K562 (cell line): ENCODE measurements at regions not wholly inside any gene's neighbourhood (a gene's known extent, or its start where the extent isn't known, plus 50 kb on each side); places are given as distances from the start of the nearest gene placed in this dataset.

Experiments used
- CBFA2T3 ChIP-seq: fragments of 450-650 bp; IDR thresholded peaks from 2 replicates; pipeline ENCODE4 v1.6.1; 2017
- KDM1A ChIP-seq, 2 experiments: fragments of 450-650 bp; IDR thresholded peaks; 2 replicates each; pipeline ENCODE4 v1.6.1; 2016; ENCODE audit warnings: mild to moderate bottlenecking in 2 of 2
- TEAD2 ChIP-seq: fragments of 450-650 bp; IDR thresholded peaks from 2 replicates; pipeline ENCODE4 v1.6.1; 2016; ENCODE audit warnings: missing genetic modification characterization, control low read depth, missing compliant biosample characterization
- TF ChIP-seq, protein P1 (sequence below), 2 experiments: fragments of 450-650 bp in 1 of 2; sonication (generic) in 1 of 2; formaldehyde crosslinking in 1 of 2; IDR thresholded peaks; 2 replicates each; pipeline versions ENCODE4 v1.7.1 to v1.9.0; 2016 to 2022; ENCODE audit warnings: inconsistent platforms in 1 of 2, mild to moderate bottlenecking in 1 of 2, missing genetic modification reagents in 1 of 2
- TF ChIP-seq, protein P2 (sequence below): fragments of 200-800 bp; sonication (Bioruptor generic); IDR thresholded peaks from 2 replicates; pipeline ENCODE4 v1.6.1; 2017; ENCODE audit warnings: missing genetic modification characterization, missing compliant biosample characterization
- TF ChIP-seq, protein P3 (sequence below): fragments of 450-650 bp; formaldehyde crosslinking; IDR thresholded peaks from 2 replicates; pipeline ENCODE4 v1.4.0; 2020; ENCODE audit warnings: mild to moderate bottlenecking, moderate library complexity

GRCh38 chr10:61830846-61831273 is 70.6 kb upstream of the ARID5B start (continued):
- TF ChIP-seq, protein P1, sequence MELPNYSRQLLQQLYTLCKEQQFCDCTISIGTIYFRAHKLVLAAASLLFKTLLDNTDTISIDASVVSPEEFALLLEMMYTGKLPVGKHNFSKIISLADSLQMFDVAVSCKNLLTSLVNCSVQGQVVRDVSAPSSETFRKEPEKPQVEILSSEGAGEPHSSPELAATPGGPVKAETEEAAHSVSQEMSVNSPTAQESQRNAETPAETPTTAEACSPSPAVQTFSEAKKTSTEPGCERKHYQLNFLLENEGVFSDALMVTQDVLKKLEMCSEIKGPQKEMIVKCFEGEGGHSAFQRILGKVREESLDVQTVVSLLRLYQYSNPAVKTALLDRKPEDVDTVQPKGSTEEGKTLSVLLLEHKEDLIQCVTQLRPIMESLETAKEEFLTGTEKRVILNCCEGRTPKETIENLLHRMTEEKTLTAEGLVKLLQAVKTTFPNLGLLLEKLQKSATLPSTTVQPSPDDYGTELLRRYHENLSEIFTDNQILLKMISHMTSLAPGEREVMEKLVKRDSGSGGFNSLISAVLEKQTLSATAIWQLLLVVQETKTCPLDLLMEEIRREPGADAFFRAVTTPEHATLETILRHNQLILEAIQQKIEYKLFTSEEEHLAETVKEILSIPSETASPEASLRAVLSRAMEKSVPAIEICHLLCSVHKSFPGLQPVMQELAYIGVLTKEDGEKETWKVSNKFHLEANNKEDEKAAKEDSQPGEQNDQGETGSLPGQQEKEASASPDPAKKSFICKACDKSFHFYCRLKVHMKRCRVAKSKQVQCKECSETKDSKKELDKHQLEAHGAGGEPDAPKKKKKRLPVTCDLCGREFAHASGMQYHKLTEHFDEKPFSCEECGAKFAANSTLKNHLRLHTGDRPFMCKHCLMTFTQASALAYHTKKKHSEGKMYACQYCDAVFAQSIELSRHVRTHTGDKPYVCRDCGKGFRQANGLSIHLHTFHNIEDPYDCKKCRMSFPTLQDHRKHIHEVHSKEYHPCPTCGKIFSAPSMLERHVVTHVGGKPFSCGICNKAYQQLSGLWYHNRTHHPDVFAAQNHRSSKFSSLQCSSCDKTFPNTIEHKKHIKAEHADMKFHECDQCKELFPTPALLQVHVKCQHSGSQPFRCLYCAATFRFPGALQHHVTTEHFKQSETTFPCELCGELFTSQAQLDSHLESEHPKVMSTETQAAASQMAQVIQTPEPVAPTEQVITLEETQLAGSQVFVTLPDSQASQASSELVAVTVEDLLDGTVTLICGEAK (IDR thresholded peaks at IDR 0.05) = no peak
- TF ChIP-seq, protein P1 (CRISPR knock-in tag; IDR thresholded peaks at IDR 0.05) = no peak
- TF ChIP-seq, protein P2, sequence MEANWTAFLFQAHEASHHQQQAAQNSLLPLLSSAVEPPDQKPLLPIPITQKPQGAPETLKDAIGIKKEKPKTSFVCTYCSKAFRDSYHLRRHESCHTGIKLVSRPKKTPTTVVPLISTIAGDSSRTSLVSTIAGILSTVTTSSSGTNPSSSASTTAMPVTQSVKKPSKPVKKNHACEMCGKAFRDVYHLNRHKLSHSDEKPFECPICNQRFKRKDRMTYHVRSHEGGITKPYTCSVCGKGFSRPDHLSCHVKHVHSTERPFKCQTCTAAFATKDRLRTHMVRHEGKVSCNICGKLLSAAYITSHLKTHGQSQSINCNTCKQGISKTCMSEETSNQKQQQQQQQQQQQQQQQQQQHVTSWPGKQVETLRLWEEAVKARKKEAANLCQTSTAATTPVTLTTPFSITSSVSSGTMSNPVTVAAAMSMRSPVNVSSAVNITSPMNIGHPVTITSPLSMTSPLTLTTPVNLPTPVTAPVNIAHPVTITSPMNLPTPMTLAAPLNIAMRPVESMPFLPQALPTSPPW = peak; percentile 33
- TF ChIP-seq, protein P3, sequence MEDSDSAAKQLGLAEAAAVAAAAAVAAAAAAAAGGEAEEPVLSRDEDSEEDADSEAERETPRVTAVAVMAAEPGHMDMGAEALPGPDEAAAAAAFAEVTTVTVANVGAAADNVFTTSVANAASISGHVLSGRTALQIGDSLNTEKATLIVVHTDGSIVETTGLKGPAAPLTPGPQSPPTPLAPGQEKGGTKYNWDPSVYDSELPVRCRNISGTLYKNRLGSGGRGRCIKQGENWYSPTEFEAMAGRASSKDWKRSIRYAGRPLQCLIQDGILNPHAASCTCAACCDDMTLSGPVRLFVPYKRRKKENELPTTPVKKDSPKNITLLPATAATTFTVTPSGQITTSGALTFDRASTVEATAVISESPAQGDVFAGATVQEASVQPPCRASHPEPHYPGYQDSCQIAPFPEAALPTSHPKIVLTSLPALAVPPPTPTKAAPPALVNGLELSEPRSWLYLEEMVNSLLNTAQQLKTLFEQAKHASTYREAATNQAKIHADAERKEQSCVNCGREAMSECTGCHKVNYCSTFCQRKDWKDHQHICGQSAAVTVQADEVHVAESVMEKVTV = no peak
- peak; percentile 85 to 87 for TF ChIP-seq KDM1A (IDR thresholded peaks at IDR 0.05)
- TF ChIP-seq CBFA2T3 = peak; percentile 92
- TF ChIP-seq TEAD2 (tag) = 0 out of 2 replicates have a peak, but pooled peaks have one; percentile 4
